Suppressor macrophage treated with lipopolysaccharide for 4 hours (primary cell): ENCODE measurements at regions not wholly inside any gene's neighbourhood (a gene's known extent, or its start where the extent isn't known, plus 50 kb on each side); places are given as distances from the start of the nearest gene placed in this dataset.

Experiments
- DNase-seq: peaks from one replicate; pipeline ENCODE4 v3.0.0-alpha.2; 2020

- peak; percentile 6 for DNase-seq
Observed at GRCh38 chr11:31887180-31887579, 76.1 kb upstream of the PAX6 start.

- DNase-seq = no peak
Observed at GRCh38 chr11:31884080-31884479, 73.0 kb upstream of the PAX6 start.

- DNase-seq = no peak
Observed at GRCh38 chr11:31883435-31883834, 72.3 kb upstream of the PAX6 start.

GRCh38 chr11:31882951-31883392, 71.8 kb upstream of the PAX6 start:
- DNase-seq = no peak

GRCh38 chr11:31881825-31882224, 70.7 kb upstream of the PAX6 start:
- no peak for DNase-seq

- DNase-seq = no peak
Observed at GRCh38 chr11:31879681-31880080, 68.6 kb upstream of the PAX6 start.

- no peak for DNase-seq
Observed at GRCh38 chr11:31877863-31878262, 66.7 kb upstream of the PAX6 start.

- DNase-seq = no peak
Observed at GRCh38 chr11:31877083-31877482, 66.0 kb upstream of the PAX6 start.

- DNase-seq = no peak
Observed at GRCh38 chr11:31875866-31876560, 64.9 kb upstream of the PAX6 start.

- no peak for DNase-seq
Observed at GRCh38 chr11:31874631-31875191, 63.6 kb upstream of the PAX6 start.

- no peak for DNase-seq
Observed at GRCh38 chr11:31873124-31873523, 62.0 kb upstream of the PAX6 start.

- no peak for DNase-seq
Observed at GRCh38 chr11:31872076-31872443, 60.9 kb upstream of the PAX6 start.

GRCh38 chr11:31871310-31872075, 60.4 kb upstream of the PAX6 start:
- DNase-seq = no peak

- DNase-seq = peak; percentile 52
Observed at GRCh38 chr11:31870609-31871309, 59.6 kb upstream of the PAX6 start.

- DNase-seq = no peak
Observed at GRCh38 chr11:31869986-31870385, 58.9 kb upstream of the PAX6 start.

GRCh38 chr11:31865606-31866300, 54.6 kb upstream of the PAX6 start:
- no peak for DNase-seq

GRCh38 chr11:31863170-31863832, 52.2 kb upstream of the PAX6 start:
- no peak for DNase-seq

- no peak for DNase-seq
Observed at GRCh38 chr11:31861011-31861410, 49.9 kb upstream of the PAX6 start.
